Choroid plexus epithelial cell (primary cell): ENCODE measurements at regions not wholly inside any gene's neighbourhood (a gene's known extent, or its start where the extent isn't known, plus 50 kb on each side); places are given as distances from the start of the nearest gene placed in this dataset.
A peak's percentile ranks its signal among the peaks of the same experiment; 100 is the strongest.

Source experiments
- DNase-seq: peaks from one replicate; pipeline ENCODE4 v3.0.0-alpha.2; 2010; ENCODE audit warnings: low read depth
- H3K4me3 ChIP-seq: 2 replicates; pipeline ENCODE4 v1.5.1; 2011; ENCODE audit warnings: low read depth, mild to moderate bottlenecking, control low read depth, low read length, moderate library complexity
- CTCF ChIP-seq: conservative IDR thresholded peaks from 2 replicates; pipeline ENCODE4 v1.5.1; 2011; ENCODE audit warnings: low read depth, mild to moderate bottlenecking, control low read depth, inconsistent platforms, low read length, moderate library complexity

GRCh38 chrX:11040405-11040804, 70.7 kb upstream of the HCCS start:
- peak; percentile 25 for DNase-seq

GRCh38 chrX:11040996-11041395, 70.1 kb upstream of the HCCS start:
- H3K4me3 ChIP-seq: no peak overlapping the region
- TF ChIP-seq CTCF: no peak
- no peak for DNase-seq

More at GRCh38 chrX:11040405-11040804, 70.7 kb upstream of the HCCS start:
- peak; percentile 52 for TF ChIP-seq CTCF
- H3K4me3 ChIP-seq: peak overlapping the region; percentile 20

GRCh38 chrX:11050013-11050412, 61.1 kb upstream of the HCCS start:
- DNase-seq: no peak
- no peak for TF ChIP-seq CTCF
- H3K4me3 ChIP-seq: no peak overlapping the region

GRCh38 chrX:11053351-11053750, 57.8 kb upstream of the HCCS start:
- no peak overlapping the region for H3K4me3 ChIP-seq
- no peak for DNase-seq
- TF ChIP-seq CTCF: no peak

- TF ChIP-seq CTCF: no peak
- no peak overlapping the region for H3K4me3 ChIP-seq
- no peak for DNase-seq
Observed at GRCh38 chrX:11056322-11057176, 54.6 kb upstream of the HCCS start.

- TF ChIP-seq CTCF: no peak
- no peak overlapping the region for H3K4me3 ChIP-seq
- no peak for DNase-seq
Observed at GRCh38 chrX:11059933-11060332, 51.2 kb upstream of the HCCS start.
